Endothelial cell of umbilical vein (primary cell): ENCODE measurements at regions not wholly inside any gene's neighbourhood (a gene's known extent, or its start where the extent isn't known, plus 50 kb on each side); places are given as distances from the start of the nearest gene placed in this dataset.

ENCODE experiments used
- BruUV-seq: library from RNA; stranded (reverse); fragments of 400-500 nt; replicated peaks from 2 replicates; lab custom pipeline; 2021; lab: Mats Ljungman, UMichigan
- CTCF ChIA-PET: fragments of 300-600, 350-600 bp; sonication (Branson Sonifier 250); formaldehyde crosslinking; loops from one replicate; lab custom pipeline; 2021; ENCODE audit warnings: antibody characterized with exemption, inconsistent platforms; lab: Charles Lee
- POLR2A ChIA-PET: fragments of 300-600, 350-600 bp; sonication (Branson Sonifier 250); formaldehyde crosslinking; loops from one replicate; lab custom pipeline; 2021; ENCODE audit warnings: antibody characterized with exemption, inconsistent platforms; lab: Charles Lee
- DNase-seq: peaks from one replicate; pipeline ENCODE4 v3.0.0-alpha.2; 2011; ENCODE audit warnings: low read depth, low spot score
- FAIRE-seq: peaks from 2 replicates; lab custom pipeline; 2011; peaks lifted over from hg19 to GRCh38; lab: Jason Lieb, UNC
- H2AFZ ChIP-seq: 2 replicates; pipeline ENCODE4 v1.6.0; 2012; ENCODE audit warnings: low read depth, low read length, control low read depth, inconsistent platforms
- H3K27ac ChIP-seq: 2 replicates; pipeline ENCODE4 v1.5.1; 2011; ENCODE audit warnings: low read depth, mild to moderate bottlenecking, control low read depth, low read length, moderate library complexity; ENCODE audit not compliant: insufficient read depth
- H3K27me3 ChIP-seq, 2 experiments: 2 replicates each; pipeline versions ENCODE4 v1.6.0 to v1.6.1; 2011; ENCODE audit warnings: low read length in 2 of 2, mixed read lengths in 1 of 2; ENCODE audit not compliant: control insufficient read depth in 2 of 2, insufficient read depth in 2 of 2
- H3K36me3 ChIP-seq, 2 experiments: 2 replicates in 1 of 2; 3 replicates in 1 of 2; pipeline ENCODE4 v1.5.1; 2011; ENCODE audit warnings: low read length in 2 of 2, mild to moderate bottlenecking in 1 of 2, moderate library complexity in 1 of 2; ENCODE audit not compliant: control insufficient read depth in 2 of 2, insufficient read depth in 2 of 2; ENCODE audit errors: extremely low read depth in 1 of 2
- H3K4me1 ChIP-seq: 3 replicates; pipeline ENCODE4 v1.5.1; 2011; ENCODE audit warnings: mild to moderate bottlenecking, low read length; ENCODE audit not compliant: control insufficient read depth, insufficient read depth; ENCODE audit errors: extremely low read depth
- H3K4me2 ChIP-seq: 2 replicates; pipeline ENCODE4 v1.6.1; 2011; ENCODE audit warnings: low read length, control low read depth, mixed read lengths; ENCODE audit not compliant: insufficient read depth
- H3K4me3 ChIP-seq, 3 experiments: fragments of 200-600 bp in 1 of 3; sonication (generic), shearing (Covaris generic) in 1 of 3; replicated peaks in 1 of 3; 2 replicates each; pipeline ENCODE4 v1.5.1; 2011 to 2016; ENCODE audit warnings: control low read depth in 3 of 3, low read length in 3 of 3, mild to moderate bottlenecking in 2 of 3, inconsistent platforms in 1 of 3, low read depth in 1 of 3, moderate library complexity in 1 of 3; ENCODE audit not compliant: insufficient read depth in 1 of 3
- H3K79me2 ChIP-seq: 2 replicates; pipeline ENCODE4 v1.6.0; 2012; ENCODE audit warnings: low read length, inconsistent platforms; ENCODE audit not compliant: control insufficient read depth, insufficient read depth
- H3K9ac ChIP-seq: replicated peaks from 2 replicates; pipeline ENCODE3; 2011; ENCODE audit warnings: low read length, control low read depth; ENCODE audit not compliant: insufficient read depth; ENCODE audit errors: extremely low read depth
- H3K9me1 ChIP-seq: replicated peaks from 3 replicates; pipeline ENCODE4 v1.6.0; 2011; ENCODE audit warnings: mild to moderate bottlenecking, low read length; ENCODE audit not compliant: control insufficient read depth, insufficient read depth; ENCODE audit errors: extremely low read depth
- H3K9me3 ChIP-seq: replicated peaks from 2 replicates; pipeline ENCODE4 v1.5.1; 2012; ENCODE audit warnings: low read length, inconsistent platforms; ENCODE audit not compliant: control insufficient read depth, insufficient read depth
- H4K20me1 ChIP-seq: replicated peaks from 2 replicates; pipeline ENCODE3; 2011; ENCODE audit warnings: mild to moderate bottlenecking, low read length; ENCODE audit not compliant: control insufficient read depth, insufficient read depth; ENCODE audit errors: extremely low read depth
- EZH2 ChIP-seq: IDR thresholded peaks from 2 replicates; pipeline ENCODE4 v1.6.1; 2012; ENCODE audit warnings: borderline replicate concordance, low read depth, mild to moderate bottlenecking, moderate library complexity, low read length, inconsistent platforms; ENCODE audit not compliant: severe bottlenecking
- FOS ChIP-seq: IDR thresholded peaks from 2 replicates; pipeline ENCODE4 v1.6.1; 2011; ENCODE audit warnings: mild to moderate bottlenecking, low read length, moderate library complexity, borderline replicate concordance; ENCODE audit not compliant: insufficient read depth
- GATA2 ChIP-seq: IDR thresholded peaks from 2 replicates; pipeline ENCODE4 v1.7.0; 2011; ENCODE audit warnings: low read depth, mild to moderate bottlenecking, moderate library complexity, mixed read lengths, low read length; ENCODE audit not compliant: insufficient read length, insufficient read depth
- JUN ChIP-seq: IDR thresholded peaks from 2 replicates; pipeline ENCODE4 v1.6.1; 2011; ENCODE audit warnings: borderline replicate concordance, low read depth; ENCODE audit not compliant: insufficient read length, insufficient read depth
- MYC ChIP-seq: IDR thresholded peaks from one replicate; pipeline ENCODE4 v1.6.1; 2011; ENCODE audit warnings: mild to moderate bottlenecking, low read depth, low read length
- POLR2A ChIP-seq: IDR thresholded peaks from 2 replicates; pipeline ENCODE4 v1.6.1; 2012; ENCODE audit warnings: low read depth, mild to moderate bottlenecking, control low read depth, low read length
- POLR2AphosphoS5 ChIP-seq: IDR thresholded peaks from 2 replicates; pipeline ENCODE4 v1.6.1; 2012; ENCODE audit warnings: low read depth, mild to moderate bottlenecking, control low read depth, low read length, moderate library complexity; ENCODE audit not compliant: insufficient read depth
- dilution Hi-C: fragments of 300-500 bp; cut with MboI; formaldehyde crosslinking; loops from one replicate; pipeline ENCODE4 v1.15.0; 2019; ENCODE audit warnings: low sequenced_read_pairs; ENCODE audit not compliant: extremely low pct_ligation_motif_present
- intact Hi-C: fragments of 100-400 bp; cut with micrococcal nuclease; formaldehyde crosslinking; loops from one replicate; pipeline ENCODE4 v1.10.0; 2022
- TF ChIP-seq, protein P1 (sequence below), 2 donors: IDR thresholded peaks; 1 replicate in 1 of 2; 2 replicates in 1 of 2; pipeline ENCODE4 v1.5.1; 2011; ENCODE audit warnings: low read length in 2 of 2, mild to moderate bottlenecking in 2 of 2, moderate library complexity in 2 of 2, control low read depth in 1 of 2, inconsistent platforms in 1 of 2, low read depth in 1 of 2; ENCODE audit not compliant: insufficient read depth in 1 of 2; ENCODE audit errors: extremely low read depth in 1 of 2
- TF ChIP-seq, protein P2 (sequence below): IDR thresholded peaks from 2 replicates; pipeline ENCODE4 v1.6.1; 2011; ENCODE audit not compliant: insufficient read depth, insufficient read length

DNA sequence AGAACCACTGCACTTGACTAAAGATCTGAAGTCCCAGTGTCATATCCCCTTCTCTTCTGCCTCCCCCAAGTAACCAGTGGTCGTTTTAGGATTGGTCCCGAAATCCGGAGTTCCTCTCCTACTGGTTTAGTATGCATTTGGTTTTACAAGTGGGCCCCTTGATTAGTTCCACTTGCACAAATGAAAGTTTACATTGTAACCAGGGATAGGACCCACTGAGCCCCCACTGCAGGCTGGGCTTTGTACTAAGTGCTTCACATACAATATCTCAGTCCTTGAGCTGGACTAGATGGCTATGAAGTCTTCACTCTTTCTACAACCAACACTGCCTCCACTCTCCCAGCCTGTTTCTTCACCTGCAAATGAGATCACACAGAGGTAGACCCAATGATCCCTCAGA lies 50.4 kb downstream of the CYRIA start:
- TF ChIP-seq MYC, result no peak
- no peak for TF ChIP-seq FOS
- no peak for TF ChIP-seq EZH2
- TF ChIP-seq, protein P1, sequence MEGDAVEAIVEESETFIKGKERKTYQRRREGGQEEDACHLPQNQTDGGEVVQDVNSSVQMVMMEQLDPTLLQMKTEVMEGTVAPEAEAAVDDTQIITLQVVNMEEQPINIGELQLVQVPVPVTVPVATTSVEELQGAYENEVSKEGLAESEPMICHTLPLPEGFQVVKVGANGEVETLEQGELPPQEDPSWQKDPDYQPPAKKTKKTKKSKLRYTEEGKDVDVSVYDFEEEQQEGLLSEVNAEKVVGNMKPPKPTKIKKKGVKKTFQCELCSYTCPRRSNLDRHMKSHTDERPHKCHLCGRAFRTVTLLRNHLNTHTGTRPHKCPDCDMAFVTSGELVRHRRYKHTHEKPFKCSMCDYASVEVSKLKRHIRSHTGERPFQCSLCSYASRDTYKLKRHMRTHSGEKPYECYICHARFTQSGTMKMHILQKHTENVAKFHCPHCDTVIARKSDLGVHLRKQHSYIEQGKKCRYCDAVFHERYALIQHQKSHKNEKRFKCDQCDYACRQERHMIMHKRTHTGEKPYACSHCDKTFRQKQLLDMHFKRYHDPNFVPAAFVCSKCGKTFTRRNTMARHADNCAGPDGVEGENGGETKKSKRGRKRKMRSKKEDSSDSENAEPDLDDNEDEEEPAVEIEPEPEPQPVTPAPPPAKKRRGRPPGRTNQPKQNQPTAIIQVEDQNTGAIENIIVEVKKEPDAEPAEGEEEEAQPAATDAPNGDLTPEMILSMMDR (IDR thresholded peaks at IDR 0.05; ENCODE audit: extremely low read depth in 1 of 2, insufficient read depth in 1 of 2, low read depth in 1 of 2, low read length in 2 of 2), result no peak
- TF ChIP-seq JUN, result no peak
- no peak for TF ChIP-seq POLR2AphosphoS5
- TF ChIP-seq, protein P2, sequence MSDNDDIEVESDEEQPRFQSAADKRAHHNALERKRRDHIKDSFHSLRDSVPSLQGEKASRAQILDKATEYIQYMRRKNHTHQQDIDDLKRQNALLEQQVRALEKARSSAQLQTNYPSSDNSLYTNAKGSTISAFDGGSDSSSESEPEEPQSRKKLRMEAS, result no peak
- no peak for TF ChIP-seq GATA2
- no peak for TF ChIP-seq POLR2A
- Histone ChIP-seq H3K36me3 (peaks cover 5 to 20% of the 10 kb centered on the region in 2 experiments), H3K9ac (no peak overlapping the region), H3K4me1 (peaks cover 9% of the 10 kb centered on the region), H3K4me2 (no peak overlapping the region), H3K9me1 (no peaks in the 10 kb centered on the region), H3K27ac (no peak overlapping the region), H2AFZ (no peak overlapping the region), H3K27me3 (no peaks in the 10 kb centered on the region), H4K20me1 (no peaks in the 10 kb centered on the region), H3K4me3 (no peak overlapping the region), H3K79me2 (no peaks in the 10 kb centered on the region), H3K9me3 (no peaks in the 10 kb centered on the region)
- no peak for FAIRE-seq
- CTCF ChIA-PET, result interaction anchor here (0.9 to 5.1 kb wide), 7 partner anchors 19 to 1056 kb away, joined by 3 to 149 read pairs (median 10); no protein-coding TSS in a partner anchor
- dilution Hi-C loops, result no loop called here
- no TSS peak for BruUV-seq
- intact Hi-C loops, result loop anchor here (10.0 kb wide), 1 partner anchor 690 kb away; no protein-coding TSS in a partner anchor
- POLR2A ChIA-PET, result interaction anchor here (0.6 kb wide), 1 partner anchor 13 kb away, joined by 3 read pairs; no protein-coding TSS in a partner anchor
- no peak for DNase-seq
